GM23338 (cell line): ENCODE measurements at regions not wholly inside any gene's neighbourhood (a gene's known extent, or its start where the extent isn't known, plus 50 kb on each side); places are given as distances from the start of the nearest gene placed in this dataset.

Source experiments
- ATAC-seq: fragments of 200-7000 bp; cut with Tn5 transposase; 3 replicates; pipeline ENCODE4 v1.9.1; 2020
- DNase-seq: peaks from one replicate; pipeline ENCODE4 v3.0.0-alpha.2; 2015; ENCODE audit warnings: low spot score
- H2AFZ ChIP-seq: fragments of 200-600 bp; sonication (generic); 2 replicates; pipeline ENCODE4 v1.8.0; 2016; ENCODE audit warnings: antibody characterized with exemption, mild to moderate bottlenecking, moderate library complexity
- H3F3A ChIP-seq: fragments of 200-600 bp; sonication (generic); replicated peaks from 2 replicates; pipeline ENCODE4 v1.8.0; 2017; ENCODE audit warnings: antibody characterized with exemption, mixed run types, low read depth
- H3K27ac ChIP-seq: fragments of 200-600 bp; sonication (generic); 2 replicates; pipeline ENCODE4 v1.6.1; 2016; ENCODE audit warnings: low read depth
- H3K27me3 ChIP-seq: fragments of 200-600 bp; sonication (generic); 2 replicates; pipeline ENCODE4 v1.8.0; 2016; ENCODE audit warnings: mild to moderate bottlenecking, mixed run types, moderate library complexity; ENCODE audit not compliant: insufficient read depth
- H3K36me3 ChIP-seq: fragments of 200-600 bp; sonication (generic); 2 replicates; pipeline ENCODE4 v1.8.0; 2016; ENCODE audit warnings: mild to moderate bottlenecking; ENCODE audit not compliant: insufficient read depth
- H3K4me1 ChIP-seq: fragments of 200-600 bp; sonication (generic); 2 replicates; pipeline ENCODE4 v1.8.0; 2016; ENCODE audit warnings: mild to moderate bottlenecking, moderate library complexity; ENCODE audit not compliant: insufficient read depth
- H3K4me2 ChIP-seq: fragments of 200-600 bp; sonication (generic); 2 replicates; pipeline ENCODE4 v1.7.1; 2017; ENCODE audit warnings: mixed run types
- H3K4me3 ChIP-seq: fragments of 200-600 bp; sonication (generic); 2 replicates; pipeline ENCODE4 v1.6.1; 2016; ENCODE audit warnings: mixed run types
- H3K79me2 ChIP-seq: fragments of 200-600 bp; sonication (generic); replicated peaks from 2 replicates; pipeline ENCODE4 v1.8.0; 2017; ENCODE audit warnings: mild to moderate bottlenecking; ENCODE audit not compliant: insufficient read depth
- H3K9me2 ChIP-seq: fragments of 200-600 bp; sonication (generic); 2 replicates; pipeline ENCODE4 v1.8.0; 2017; ENCODE audit not compliant: insufficient read depth
- H4K20me1 ChIP-seq: fragments of 200-600 bp; sonication (generic); replicated peaks from 2 replicates; pipeline ENCODE4 v1.8.0; 2017; ENCODE audit warnings: mild to moderate bottlenecking; ENCODE audit not compliant: insufficient read depth
- H3K27ac Mint-ChIP-seq: 2 replicates; pipeline ENCODE4 v1.8.0; 2020; ENCODE audit warnings: inconsistent platforms, mild to moderate bottlenecking, moderate library complexity, mixed read lengths
- H3K27me3 Mint-ChIP-seq: 3 replicates; pipeline ENCODE4 v1.8.0; 2022; ENCODE audit warnings: low read depth, mild to moderate bottlenecking, moderate library complexity, mixed read lengths, inconsistent platforms; ENCODE audit not compliant: insufficient read depth, poor library complexity
- H3K36me3 Mint-ChIP-seq: 3 replicates; pipeline ENCODE4 v1.8.0; 2021; ENCODE audit warnings: low read depth, mild to moderate bottlenecking, inconsistent platforms, moderate library complexity, mixed read lengths
- H3K4me1 Mint-ChIP-seq: 3 replicates; pipeline ENCODE4 v1.8.0; 2020; ENCODE audit warnings: mild to moderate bottlenecking, inconsistent platforms, mixed read lengths
- H3K4me3 Mint-ChIP-seq: 3 replicates; pipeline ENCODE4 v1.8.0; 2021; ENCODE audit warnings: moderate library complexity, mild to moderate bottlenecking, inconsistent platforms, mixed read lengths
- H3K9me3 Mint-ChIP-seq: 3 replicates; pipeline ENCODE4 v1.8.0; 2020; ENCODE audit warnings: moderate library complexity, mild to moderate bottlenecking, inconsistent platforms, mixed read lengths
- CREB1 ChIP-seq: fragments of 250-450 bp; sonication (Bioruptor Pico); IDR thresholded peaks from 2 replicates; pipeline ENCODE4 v1.5.0; 2020; ENCODE audit warnings: low read depth, mild to moderate bottlenecking, moderate library complexity
- CTCF ChIP-seq, 2 experiments: fragments of 200-600 bp in 1 of 2; sonication (generic) in 1 of 2; conservative IDR thresholded peaks; 2 replicates each; pipeline versions ENCODE4 v1.5.1 to v1.6.1; 2016 to 2017; ENCODE audit warnings: antibody characterized with exemption in 2 of 2, low read depth in 2 of 2, mild to moderate bottlenecking in 2 of 2, moderate library complexity in 1 of 2
- EZH2phosphoT487 ChIP-seq: fragments of 200-600 bp; sonication (generic); IDR thresholded peaks from one replicate; pipeline ENCODE4 v1.8.1; 2018; ENCODE audit warnings: antibody characterized with exemption; ENCODE audit not compliant: unreplicated experiment
- JUNB ChIP-seq: IDR thresholded peaks from one replicate; pipeline ENCODE4 v1.6.1; 2016; ENCODE audit warnings: antibody characterized with exemption; ENCODE audit not compliant: unreplicated experiment
- NANOG ChIP-seq: IDR thresholded peaks from 2 replicates; pipeline ENCODE4 v1.6.1; 2016; ENCODE audit warnings: antibody characterized with exemption, borderline replicate concordance
- POLR2AphosphoS5 ChIP-seq: IDR thresholded peaks from 2 replicates; pipeline ENCODE4 v1.6.1; 2016; ENCODE audit warnings: antibody characterized with exemption, low read depth
- STAT1 ChIP-seq: IDR thresholded peaks from one replicate; pipeline ENCODE4 v1.6.1; 2016; ENCODE audit warnings: antibody characterized with exemption; ENCODE audit not compliant: unreplicated experiment
- ZNF114 ChIP-seq: fragments of 250-450 bp; sonication (Bioruptor Pico); IDR thresholded peaks from 2 replicates; pipeline ENCODE4 v1.5.0; 2020; ENCODE audit warnings: mild to moderate bottlenecking, moderate library complexity
- ZNF331 ChIP-seq: fragments of 250-450 bp; sonication (Bioruptor Pico); IDR thresholded peaks from 2 replicates; pipeline ENCODE4 v1.5.0; 2020; ENCODE audit warnings: low read depth, mild to moderate bottlenecking, moderate library complexity
- TF ChIP-seq, protein P1 (sequence below): fragments of 250-450 bp; sonication (Bioruptor Pico); IDR thresholded peaks from 2 replicates; pipeline ENCODE4 v1.5.0; 2020; ENCODE audit warnings: mild to moderate bottlenecking, moderate library complexity
- TF ChIP-seq, protein P2 (sequence below): IDR thresholded peaks from 2 replicates; pipeline ENCODE4 v1.6.1; 2016; ENCODE audit warnings: antibody characterized with exemption

- TF ChIP-seq, protein P1, sequence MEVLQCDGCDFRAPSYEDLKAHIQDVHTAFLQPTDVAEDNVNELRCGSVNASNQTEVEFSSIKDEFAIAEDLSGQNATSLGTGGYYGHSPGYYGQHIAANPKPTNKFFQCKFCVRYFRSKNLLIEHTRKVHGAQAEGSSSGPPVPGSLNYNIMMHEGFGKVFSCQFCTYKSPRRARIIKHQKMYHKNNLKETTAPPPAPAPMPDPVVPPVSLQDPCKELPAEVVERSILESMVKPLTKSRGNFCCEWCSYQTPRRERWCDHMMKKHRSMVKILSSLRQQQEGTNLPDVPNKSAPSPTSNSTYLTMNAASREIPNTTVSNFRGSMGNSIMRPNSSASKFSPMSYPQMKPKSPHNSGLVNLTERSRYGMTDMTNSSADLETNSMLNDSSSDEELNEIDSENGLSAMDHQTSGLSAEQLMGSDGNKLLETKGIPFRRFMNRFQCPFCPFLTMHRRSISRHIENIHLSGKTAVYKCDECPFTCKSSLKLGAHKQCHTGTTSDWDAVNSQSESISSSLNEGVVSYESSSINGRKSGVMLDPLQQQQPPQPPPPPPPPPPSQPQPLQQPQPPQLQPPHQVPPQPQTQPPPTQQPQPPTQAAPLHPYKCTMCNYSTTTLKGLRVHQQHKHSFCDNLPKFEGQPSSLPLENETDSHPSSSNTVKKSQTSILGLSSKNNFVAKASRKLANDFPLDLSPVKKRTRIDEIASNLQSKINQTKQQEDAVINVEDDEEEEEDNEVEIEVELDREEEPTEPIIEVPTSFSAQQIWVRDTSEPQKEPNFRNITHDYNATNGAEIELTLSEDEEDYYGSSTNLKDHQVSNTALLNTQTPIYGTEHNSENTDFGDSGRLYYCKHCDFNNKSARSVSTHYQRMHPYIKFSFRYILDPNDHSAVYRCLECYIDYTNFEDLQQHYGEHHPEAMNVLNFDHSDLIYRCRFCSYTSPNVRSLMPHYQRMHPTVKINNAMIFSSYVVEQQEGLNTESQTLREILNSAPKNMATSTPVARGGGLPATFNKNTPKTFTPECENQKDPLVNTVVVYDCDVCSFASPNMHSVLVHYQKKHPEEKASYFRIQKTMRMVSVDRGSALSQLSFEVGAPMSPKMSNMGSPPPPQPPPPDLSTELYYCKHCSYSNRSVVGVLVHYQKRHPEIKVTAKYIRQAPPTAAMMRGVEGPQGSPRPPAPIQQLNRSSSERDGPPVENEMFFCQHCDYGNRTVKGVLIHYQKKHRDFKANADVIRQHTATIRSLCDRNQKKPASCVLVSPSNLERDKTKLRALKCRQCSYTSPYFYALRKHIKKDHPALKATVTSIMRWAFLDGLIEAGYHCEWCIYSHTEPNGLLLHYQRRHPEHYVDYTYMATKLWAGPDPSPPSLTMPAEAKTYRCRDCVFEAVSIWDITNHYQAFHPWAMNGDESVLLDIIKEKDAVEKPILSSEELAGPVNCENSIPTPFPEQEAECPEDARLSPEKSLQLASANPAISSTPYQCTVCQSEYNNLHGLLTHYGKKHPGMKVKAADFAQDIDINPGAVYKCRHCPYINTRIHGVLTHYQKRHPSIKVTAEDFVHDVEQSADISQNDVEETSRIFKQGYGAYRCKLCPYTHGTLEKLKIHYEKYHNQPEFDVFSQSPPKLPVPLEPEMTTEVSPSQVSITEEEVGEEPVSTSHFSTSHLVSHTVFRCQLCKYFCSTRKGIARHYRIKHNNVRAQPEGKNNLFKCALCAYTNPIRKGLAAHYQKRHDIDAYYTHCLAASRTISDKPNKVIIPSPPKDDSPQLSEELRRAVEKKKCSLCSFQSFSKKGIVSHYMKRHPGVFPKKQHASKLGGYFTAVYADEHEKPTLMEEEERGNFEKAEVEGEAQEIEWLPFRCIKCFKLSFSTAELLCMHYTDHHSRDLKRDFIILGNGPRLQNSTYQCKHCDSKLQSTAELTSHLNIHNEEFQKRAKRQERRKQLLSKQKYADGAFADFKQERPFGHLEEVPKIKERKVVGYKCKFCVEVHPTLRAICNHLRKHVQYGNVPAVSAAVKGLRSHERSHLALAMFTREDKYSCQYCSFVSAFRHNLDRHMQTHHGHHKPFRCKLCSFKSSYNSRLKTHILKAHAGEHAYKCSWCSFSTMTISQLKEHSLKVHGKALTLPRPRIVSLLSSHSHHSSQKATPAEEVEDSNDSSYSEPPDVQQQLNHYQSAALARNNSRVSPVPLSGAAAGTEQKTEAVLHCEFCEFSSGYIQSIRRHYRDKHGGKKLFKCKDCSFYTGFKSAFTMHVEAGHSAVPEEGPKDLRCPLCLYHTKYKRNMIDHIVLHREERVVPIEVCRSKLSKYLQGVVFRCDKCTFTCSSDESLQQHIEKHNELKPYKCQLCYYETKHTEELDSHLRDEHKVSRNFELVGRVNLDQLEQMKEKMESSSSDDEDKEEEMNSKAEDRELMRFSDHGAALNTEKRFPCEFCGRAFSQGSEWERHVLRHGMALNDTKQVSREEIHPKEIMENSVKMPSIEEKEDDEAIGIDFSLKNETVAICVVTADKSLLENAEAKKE (CRISPR knock-in tag), result no peak
- TF ChIP-seq STAT1, result no peak
- TF ChIP-seq POLR2AphosphoS5, result no peak
- TF ChIP-seq, protein P2, sequence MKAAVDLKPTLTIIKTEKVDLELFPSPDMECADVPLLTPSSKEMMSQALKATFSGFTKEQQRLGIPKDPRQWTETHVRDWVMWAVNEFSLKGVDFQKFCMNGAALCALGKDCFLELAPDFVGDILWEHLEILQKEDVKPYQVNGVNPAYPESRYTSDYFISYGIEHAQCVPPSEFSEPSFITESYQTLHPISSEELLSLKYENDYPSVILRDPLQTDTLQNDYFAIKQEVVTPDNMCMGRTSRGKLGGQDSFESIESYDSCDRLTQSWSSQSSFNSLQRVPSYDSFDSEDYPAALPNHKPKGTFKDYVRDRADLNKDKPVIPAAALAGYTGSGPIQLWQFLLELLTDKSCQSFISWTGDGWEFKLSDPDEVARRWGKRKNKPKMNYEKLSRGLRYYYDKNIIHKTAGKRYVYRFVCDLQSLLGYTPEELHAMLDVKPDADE, result no peak
These were observed 448.5 kb downstream of the PRDM2 start (continued) for GRCh38 chr1:14148526-14148925.

DNA sequence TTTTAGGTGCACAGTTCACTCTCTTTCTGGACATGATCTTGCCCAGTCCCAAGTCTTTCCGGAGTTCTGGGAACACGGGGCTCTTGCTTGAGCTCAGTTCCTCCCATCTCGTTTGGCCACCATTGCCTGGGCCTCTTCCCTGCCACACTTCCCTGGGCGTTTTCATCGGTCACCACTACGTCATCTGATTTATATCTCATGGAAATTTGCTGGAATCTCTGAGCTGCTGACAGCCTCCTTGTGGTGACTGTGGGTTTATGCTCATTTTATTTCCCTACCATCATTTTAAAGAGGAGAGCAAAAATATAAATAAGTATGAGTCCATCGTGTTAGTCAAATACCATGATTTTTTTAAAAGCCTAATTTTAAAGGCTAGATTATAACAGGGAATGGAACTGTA, 449.1 kb upstream of the KAZN start:
- Histone ChIP-seq H2AFZ (no peak overlapping the region), H3K36me3 (no peaks in the 10 kb centered on the region), H3K27ac (no peak overlapping the region), H3K4me3 (no peak overlapping the region), H3K4me2 (no peak overlapping the region), H4K20me1 (no peaks in the 10 kb centered on the region), H3K27me3 (no peaks in the 10 kb centered on the region), H3K4me1 (no peaks in the 10 kb centered on the region), H3F3A (no peaks in the 10 kb centered on the region), H3K79me2 (no peaks in the 10 kb centered on the region), H3K9me2 (no peaks in the 10 kb centered on the region; the same call in 1 of the 2 replicates)
- DNase-seq (peak; percentile 40), ATAC-seq (no peak)
- no peak overlapping the region for H3K4me3 Mint-ChIP-seq
- peaks cover 2% of the 10 kb centered on the region; the same call in 2 of the 3 replicates for H3K9me3 Mint-ChIP-seq
- H3K4me1 Mint-ChIP-seq, result no peaks in the 10 kb centered on the region; the same call in 2 of the 3 replicates
- peak overlapping the region; percentile 47; the same call in 1 of the 2 replicates for H3K27ac Mint-ChIP-seq
- no peaks in the 10 kb centered on the region for H3K36me3 Mint-ChIP-seq
- H3K27me3 Mint-ChIP-seq, result peaks cover 5% of the 10 kb centered on the region
- TF ChIP-seq ZNF114 (CRISPR knock-in tag) (no peak), NANOG (no peak), JUNB (no peak), ZNF331 (CRISPR knock-in tag) (no peak), CREB1 (no peak), EZH2phosphoT487 (no peak), CTCF (conservative IDR thresholded peaks at IDR 0.05; ENCODE audit: low read depth in 2 of 2) (peak; percentile 29 to 53)
- TF ChIP-seq, protein P2, result no peak
